GM18907 (cell line): ENCODE measurements at regions not wholly inside any gene's neighbourhood (a gene's known extent, or its start where the extent isn't known, plus 50 kb on each side); places are given as distances from the start of the nearest gene placed in this dataset.

ENCODE experiments used
- ATAC-seq: cut with Tn5 transposase; IDR thresholded peaks from one replicate; pipeline ENCODE4 v1.9.1; 2021; ENCODE audit warnings: mild to moderate bottlenecking, moderate library complexity; ENCODE audit not compliant: unreplicated experiment

DNA sequence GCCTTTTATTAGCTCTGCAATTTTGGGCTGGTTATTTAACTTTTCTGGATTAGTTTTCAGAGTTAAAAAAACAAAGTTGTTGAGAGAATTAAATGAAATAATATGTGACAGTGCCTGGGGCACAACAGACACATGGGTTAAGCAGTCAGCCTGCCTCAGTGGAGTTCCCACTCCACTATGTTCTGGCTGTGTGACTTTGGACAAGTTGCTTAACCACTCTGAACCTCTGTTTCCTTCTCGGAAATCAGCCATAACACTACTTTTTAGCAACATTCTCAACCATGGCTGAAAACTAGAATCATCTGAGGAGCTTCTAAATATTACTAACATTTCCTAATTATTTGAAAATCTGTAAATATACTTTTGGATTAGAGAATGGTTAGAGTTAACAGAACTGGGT, 56.5 kb upstream of the SLC6A11 start:
- ATAC-seq: no peak

DNA sequence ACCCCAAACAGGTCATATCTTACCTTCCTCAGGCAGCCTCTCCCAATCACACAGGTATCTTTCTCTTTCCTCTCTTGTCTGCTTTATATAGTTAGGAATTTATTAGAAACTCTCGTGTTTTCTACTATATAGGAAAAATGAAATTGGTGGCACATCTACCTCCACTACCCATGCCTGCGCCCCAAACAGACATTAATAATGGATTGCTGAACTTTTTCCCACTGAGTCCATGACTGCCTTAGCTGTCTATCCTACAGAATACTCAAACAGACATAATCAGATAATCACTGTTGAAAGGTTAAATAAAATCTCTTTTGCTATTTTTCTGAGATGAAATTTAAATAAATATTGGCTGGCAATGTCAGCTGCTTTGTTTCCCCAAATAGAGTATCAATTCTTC, 55.8 kb upstream of the SLC6A11 start:
- no peak for ATAC-seq

DNA sequence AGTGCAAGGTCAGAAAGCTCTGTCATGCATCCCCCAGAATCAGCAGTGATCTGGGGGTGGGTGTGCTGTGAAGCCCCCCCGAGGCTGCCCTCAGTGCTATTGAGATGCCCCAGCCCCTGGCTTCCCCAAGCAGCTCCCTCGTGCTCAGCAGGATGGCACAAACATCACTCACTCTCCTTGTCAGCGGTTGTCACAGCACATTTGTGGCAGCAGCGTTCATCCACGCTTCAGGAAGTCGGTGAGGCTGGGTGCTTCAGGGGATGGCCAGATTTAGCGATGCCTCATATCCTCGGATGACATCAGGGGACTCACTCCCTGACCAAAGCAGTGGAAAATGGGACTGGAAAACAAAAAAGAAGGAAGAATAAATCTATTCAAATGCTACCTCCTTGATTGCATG, 54.4 kb upstream of the SLC6A11 start:
- ATAC-seq: no peak

DNA sequence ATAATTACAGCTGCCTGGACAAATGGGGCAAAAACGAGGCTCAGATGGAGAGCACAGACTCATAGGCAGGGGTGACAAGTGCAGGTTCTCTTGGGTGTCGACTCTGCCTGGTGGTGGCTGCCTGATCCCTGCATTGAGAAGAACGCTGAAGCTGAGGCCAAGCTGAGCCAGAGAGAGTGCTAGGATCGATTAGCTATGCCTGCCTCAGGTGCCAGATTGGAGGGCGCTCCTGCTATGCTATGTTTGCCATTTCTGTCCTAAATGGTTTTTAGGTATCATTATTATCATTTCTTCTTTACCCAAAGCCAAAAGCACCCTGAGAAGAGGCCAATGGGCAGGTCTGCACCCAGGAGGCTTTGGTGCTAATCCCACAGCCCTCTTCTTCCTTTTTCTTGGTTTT, 53.9 kb upstream of the SLC6A11 start:
- no peak for ATAC-seq

DNA sequence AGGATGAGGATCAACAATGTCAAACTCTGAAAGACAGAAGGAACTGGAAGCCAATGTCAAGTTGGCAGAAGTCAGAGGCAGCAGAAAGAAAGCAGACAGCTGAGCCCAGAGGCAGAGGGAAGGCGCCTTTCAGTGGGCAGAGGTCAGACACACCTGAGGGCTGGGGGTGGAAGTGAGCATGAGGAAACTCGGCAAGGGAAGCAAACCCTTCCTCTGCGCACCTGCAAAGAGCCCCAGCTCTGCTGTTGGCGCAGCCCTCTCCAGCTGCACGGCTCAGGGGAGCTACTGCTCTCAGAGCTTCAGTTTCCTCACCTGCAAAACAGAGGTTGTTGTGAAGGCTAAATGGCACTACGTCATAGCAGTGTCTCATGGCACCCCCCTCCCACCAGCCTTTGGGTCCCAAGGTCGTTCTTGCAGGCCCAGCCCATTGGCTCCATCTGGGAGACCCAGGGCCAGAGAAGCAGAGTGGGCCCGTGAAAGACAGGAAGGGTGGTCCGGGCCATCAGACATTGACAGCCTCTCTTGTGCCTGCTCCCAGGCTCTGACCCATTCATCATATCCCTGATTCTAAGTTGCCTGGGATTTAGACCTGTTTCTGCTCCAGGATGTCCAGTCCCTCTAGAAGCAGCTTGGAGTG, 53.3 kb upstream of the SLC6A11 start:
- no peak for ATAC-seq

DNA sequence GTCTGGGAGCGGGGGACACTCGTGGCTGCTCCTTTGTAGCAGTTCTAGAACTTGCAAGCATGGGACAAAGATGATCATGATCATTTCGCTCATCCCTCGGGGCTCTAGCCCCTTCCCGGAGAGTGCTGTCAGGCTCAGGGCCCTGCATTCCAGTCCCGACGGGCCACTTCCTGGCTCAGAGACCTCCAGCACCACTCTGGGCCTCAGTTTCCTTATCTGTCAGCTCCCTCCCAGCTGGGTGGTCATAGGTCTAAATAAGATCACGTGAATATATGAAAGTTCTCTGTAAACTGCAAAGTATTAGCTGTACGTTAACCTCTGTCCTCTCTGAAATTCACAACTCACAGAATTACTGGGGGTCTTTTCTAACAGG, 52.8 kb upstream of the SLC6A11 start:
- ATAC-seq: no peak

DNA sequence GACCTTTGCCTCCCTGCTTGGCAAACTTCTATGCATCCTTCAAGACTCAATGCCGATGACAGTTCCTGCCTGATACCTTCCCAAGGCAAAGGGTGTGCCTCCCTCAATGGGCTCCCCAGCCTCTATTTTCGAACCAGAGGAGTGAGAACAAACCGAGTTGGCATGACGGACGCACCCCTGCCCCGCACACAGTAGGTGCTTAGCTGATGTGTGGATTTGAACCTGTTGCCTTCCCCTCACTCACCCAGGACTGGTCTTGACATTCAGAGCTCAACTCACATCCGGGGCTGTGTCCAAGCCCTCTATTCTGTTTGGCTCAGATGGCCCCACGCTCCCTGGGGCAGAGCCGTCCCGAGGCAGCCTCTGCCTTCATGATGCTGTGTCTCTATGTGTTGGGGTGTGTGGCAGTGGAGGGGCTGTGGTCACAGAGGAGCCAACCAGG, 52.2 kb upstream of the SLC6A11 start:
- no peak for ATAC-seq

DNA sequence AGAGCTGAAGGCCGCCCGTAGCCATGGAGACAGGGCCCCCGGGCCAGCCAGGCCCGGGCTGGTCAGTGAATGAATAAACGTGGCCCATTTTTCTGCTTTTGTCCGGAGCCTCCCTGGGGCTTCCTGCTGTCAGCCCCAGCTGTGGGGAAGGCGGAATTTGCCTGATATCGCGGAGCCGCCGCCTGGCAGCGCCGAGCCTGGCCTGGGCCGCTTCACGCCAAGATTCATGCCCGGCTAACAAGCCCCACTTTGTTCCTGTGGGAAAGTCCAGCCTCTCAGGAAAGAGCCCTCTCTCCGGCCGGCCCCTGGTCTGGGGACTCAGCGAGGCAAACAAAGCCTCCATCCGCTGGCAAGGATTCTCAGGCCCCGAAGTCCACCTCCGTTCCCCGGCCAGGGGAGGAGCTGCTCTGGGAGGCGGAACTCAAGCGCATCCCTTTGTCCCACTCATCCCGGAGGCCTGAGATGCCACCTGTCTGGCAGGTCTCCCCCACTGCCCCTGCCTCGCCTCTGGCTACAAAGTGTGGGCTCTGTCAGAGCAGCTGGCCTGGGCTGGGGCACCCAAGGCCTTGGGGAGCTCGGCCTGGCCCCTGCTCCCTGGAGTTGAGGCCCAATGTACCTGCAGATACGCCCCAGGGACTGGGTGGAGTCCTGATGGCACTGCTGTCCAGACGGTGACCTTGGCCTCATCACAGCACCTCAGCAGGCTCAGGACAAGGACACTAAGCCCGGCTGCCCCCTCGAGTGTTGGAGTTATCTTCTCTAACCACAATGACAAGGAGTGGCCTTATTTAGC, 51.6 kb upstream of the SLC6A11 start:
- ATAC-seq: no peak

DNA sequence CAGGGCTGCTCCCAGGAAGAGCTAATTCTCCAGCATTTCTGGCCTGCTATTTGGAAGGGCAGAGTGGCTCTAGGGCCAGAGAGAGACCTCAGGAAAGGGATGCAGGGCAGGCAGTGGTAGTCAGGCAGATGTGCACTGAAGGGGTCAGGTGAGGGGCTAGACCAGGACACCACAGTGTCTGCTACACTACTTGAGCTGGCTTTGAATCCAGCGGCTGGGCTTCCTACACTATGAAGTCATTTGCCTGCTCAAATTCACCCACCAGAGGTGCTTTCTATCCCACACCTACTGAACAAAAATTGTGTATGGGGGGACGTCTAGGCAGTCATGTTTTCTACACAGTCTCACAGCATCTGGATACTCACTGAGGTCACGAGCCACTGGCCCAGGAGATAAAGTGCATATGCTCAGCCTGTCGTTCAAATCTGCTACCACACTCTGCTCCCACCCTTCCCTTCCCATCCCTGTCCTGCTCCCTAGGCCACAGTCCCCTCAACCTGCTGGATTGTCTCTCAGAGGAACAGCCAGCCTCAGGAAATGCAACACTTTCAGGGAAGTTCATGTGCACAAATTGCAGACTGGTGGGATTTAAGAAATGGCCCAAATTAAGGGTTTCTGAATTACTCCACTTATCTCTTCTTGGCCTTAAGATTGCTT, 49.9 kb upstream of the SLC6A11 start:
- no peak for ATAC-seq
